Prostate gland (tissue), 2 donors: ENCODE measurements at regions not wholly inside any gene's neighbourhood (a gene's known extent, or its start where the extent isn't known, plus 50 kb on each side); places are given as distances from the start of the nearest gene placed in this dataset.
"Not testable (repeated sequence)": the region's sequence is repeated elsewhere in the genome, so short reads cannot be mapped to it uniquely, and the experiment has no call there.

Source experiments
- DNase-seq: peaks from one replicate; pipeline ENCODE4 v3.0.0-alpha.2; 2019; ENCODE audit warnings: low spot score
- H3K27ac ChIP-seq, 2 donors: fragments of 200-600 bp; sonication (generic); 2 replicates each; pipeline ENCODE4 v1.5.1; 2017 to 2019
- H3K27me3 ChIP-seq: fragments of 200-600 bp; sonication (generic); replicated peaks from 2 replicates; pipeline ENCODE4 v1.5.1; 2019; ENCODE audit not compliant: insufficient read depth
- H3K36me3 ChIP-seq, 2 donors: fragments of 200-600 bp; sonication (generic); 1 replicate in 1 of 2; 2 replicates in 1 of 2; pipeline versions ENCODE4 v1.5.1 to v1.8.1; 2017 to 2019
- H3K4me1 ChIP-seq: fragments of 200-600 bp; sonication (generic); replicated peaks from 2 replicates; pipeline ENCODE4 v1.5.1; 2019
- H3K4me3 ChIP-seq, 2 donors: fragments of 200-600 bp; sonication (generic); 2 replicates each; pipeline ENCODE4 v1.5.1; 2017 to 2019
- H3K9me3 ChIP-seq: fragments of 200-600 bp; sonication (generic); 2 replicates; pipeline ENCODE4 v1.5.1; 2017
- CTCF ChIP-seq, 4 experiments: fragments of 200-600 bp in 2 of 4; fragments of 450-650 bp in 2 of 4; sonication (generic) in 2 of 4; IDR thresholded peaks; 1 replicate in 3 of 4; 2 replicates in 1 of 4; pipeline ENCODE4 v1.5.1; 2016 to 2019; ENCODE audit warnings: antibody characterized with exemption in 4 of 4, mild to moderate bottlenecking in 2 of 4, moderate library complexity in 2 of 4
- POLR2A ChIP-seq: fragments of 450-650 bp; IDR thresholded peaks from one replicate; pipeline ENCODE4 v1.6.1; 2016; ENCODE audit warnings: antibody characterized with exemption, mild to moderate bottlenecking
- POLR2AphosphoS5 ChIP-seq: sonication (generic); formaldehyde crosslinking; IDR thresholded peaks from one replicate; pipeline ENCODE4 v1.6.1; 2017; ENCODE audit warnings: antibody characterized with exemption
- WGBS: methylation state at CpG from one replicate; pipeline ENCODE4 v1.1.5; 2018; 5-methylcytosine and 5-hydroxymethylcytosine counted together
- intact Hi-C: fragments of 100-400 bp; cut with DNase I; formaldehyde crosslinking; loops from one replicate; pipeline ENCODE4 v1.14.2; 2022

- H3K36me3 ChIP-seq: no peaks in the 10 kb centered on the region
- H3K27me3 ChIP-seq: peaks cover 4% of the 10 kb centered on the region
- intact Hi-C loops: no loop called here
- DNase-seq: no peak
- no peak for TF ChIP-seq POLR2A
- no peak for TF ChIP-seq POLR2AphosphoS5
- TF ChIP-seq CTCF (IDR thresholded peaks at IDR 0.05): no peak
- H3K27ac ChIP-seq: no peak overlapping the region
- H3K4me1 ChIP-seq: no peaks in the 10 kb centered on the region
- WGBS: 65% methylated on average over 9 of the region's 10 CpGs
- no peaks in the 10 kb centered on the region for H3K9me3 ChIP-seq
- H3K4me3 ChIP-seq: no peak overlapping the region
Observed at GRCh38 chr14:105627701-105628100, 101.3 kb downstream of the TMEM121 start.

GRCh38 chr14:105628126-105628525 lies 101.7 kb downstream of the TMEM121 start:
- H3K9me3 ChIP-seq, H3K27me3 ChIP-seq, H3K36me3 ChIP-seq, intact Hi-C loops, H3K4me1 ChIP-seq, DNase-seq, H3K27ac ChIP-seq, H3K4me3 ChIP-seq: not testable (repeated sequence)
- WGBS: 81% methylated on average over 4 of the region's 4 CpGs

GRCh38 chr14:105628531-105629067 lies 102.2 kb downstream of the TMEM121 start:
- H3K27ac ChIP-seq, H3K4me3 ChIP-seq, H3K4me1 ChIP-seq, H3K27me3 ChIP-seq, H3K36me3 ChIP-seq, DNase-seq, H3K9me3 ChIP-seq, intact Hi-C loops: not testable (repeated sequence)
- WGBS: 64% methylated on average over 8 of the region's 11 CpGs

GRCh38 chr14:105629091-105629885 lies 102.9 kb downstream of the TMEM121 start:
- H3K27ac ChIP-seq, H3K36me3 ChIP-seq, H3K9me3 ChIP-seq, H3K4me3 ChIP-seq, intact Hi-C loops, H3K4me1 ChIP-seq, H3K27me3 ChIP-seq, DNase-seq: not testable (repeated sequence)
- 62% methylated on average over 38 of the region's 38 CpGs for WGBS

- no peaks in the 10 kb centered on the region for H3K9me3 ChIP-seq
- no peaks in the 10 kb centered on the region for H3K4me1 ChIP-seq
- intact Hi-C loops: no loop called here
- no peaks in the 10 kb centered on the region for H3K36me3 ChIP-seq
- no peak overlapping the region for H3K27ac ChIP-seq
- peaks cover 4% of the 10 kb centered on the region for H3K27me3 ChIP-seq
- 67% methylated on average over 3 of the region's 5 CpGs for WGBS
- TF ChIP-seq POLR2A (no peak), POLR2AphosphoS5 (no peak), CTCF (IDR thresholded peaks at IDR 0.05) (no peak)
- no peak for DNase-seq
- H3K4me3 ChIP-seq: no peak overlapping the region
Observed at GRCh38 chr14:105629886-105630215, 103.5 kb downstream of the TMEM121 start.

- WGBS: 86% methylated on average over 6 of the region's 8 CpGs
- H3K27ac ChIP-seq, intact Hi-C loops: not testable (repeated sequence)
Observed at GRCh38 chr14:105630293-105630934, 104.0 kb downstream of the TMEM121 start.

GRCh38 chr14:105630935-105631779 lies 104.8 kb downstream of the TMEM121 start:
- H3K4me3 ChIP-seq, intact Hi-C loops, H3K27me3 ChIP-seq, H3K9me3 ChIP-seq, H3K27ac ChIP-seq, H3K36me3 ChIP-seq, H3K4me1 ChIP-seq, DNase-seq: not testable (repeated sequence)
- WGBS: 88% methylated on average over 24 of the region's 24 CpGs

More at GRCh38 chr14:105630293-105630934, 104.0 kb downstream of the TMEM121 start:
- not testable (repeated sequence) for H3K27me3 ChIP-seq, DNase-seq, H3K9me3 ChIP-seq, H3K4me3 ChIP-seq, H3K4me1 ChIP-seq, H3K36me3 ChIP-seq
